ENCODE measurements at regions not wholly inside any gene's neighbourhood (a gene's known extent, or its start where the extent isn't known, plus 50 kb on each side); places are given as distances from the start of the nearest gene placed in this dataset.

DNA sequence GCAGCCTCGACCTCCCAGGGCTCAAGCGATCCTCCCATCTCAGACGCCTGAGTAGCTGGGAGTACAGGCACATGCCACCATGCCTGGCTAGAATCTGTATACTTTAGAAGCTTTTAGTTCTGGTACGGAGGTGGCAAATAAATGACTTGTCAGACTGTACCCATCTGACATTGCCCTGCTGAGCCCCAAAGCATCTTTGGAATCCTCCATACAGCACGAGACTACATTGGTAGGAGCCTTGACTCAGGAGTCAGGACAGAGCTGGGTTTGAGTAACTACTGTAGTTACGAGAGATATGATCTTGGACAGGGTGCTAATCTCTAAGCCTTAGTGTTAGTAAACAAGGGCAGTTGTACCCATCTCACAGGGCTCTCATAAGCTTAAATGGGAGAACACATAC lies 67.8 kb upstream of the NPHP3 start:
- Histone ChIP-seq H3K9me3 (ENCODE audit: control insufficient read depth, insufficient read depth, low read length) (no peaks in the 10 kb centered on the region), H3K27me3 (ENCODE audit: control insufficient read depth, insufficient read depth, low read length) (no peaks in the 10 kb centered on the region), H3K4me3 (ENCODE audit: low read depth, low read length) (no peak overlapping the region), H3K27ac (ENCODE audit: low read depth, low read length) (no peak overlapping the region)
- DNase-seq (ENCODE audit: low read depth, low spot score), result no peak
- TF ChIP-seq, protein P1, sequence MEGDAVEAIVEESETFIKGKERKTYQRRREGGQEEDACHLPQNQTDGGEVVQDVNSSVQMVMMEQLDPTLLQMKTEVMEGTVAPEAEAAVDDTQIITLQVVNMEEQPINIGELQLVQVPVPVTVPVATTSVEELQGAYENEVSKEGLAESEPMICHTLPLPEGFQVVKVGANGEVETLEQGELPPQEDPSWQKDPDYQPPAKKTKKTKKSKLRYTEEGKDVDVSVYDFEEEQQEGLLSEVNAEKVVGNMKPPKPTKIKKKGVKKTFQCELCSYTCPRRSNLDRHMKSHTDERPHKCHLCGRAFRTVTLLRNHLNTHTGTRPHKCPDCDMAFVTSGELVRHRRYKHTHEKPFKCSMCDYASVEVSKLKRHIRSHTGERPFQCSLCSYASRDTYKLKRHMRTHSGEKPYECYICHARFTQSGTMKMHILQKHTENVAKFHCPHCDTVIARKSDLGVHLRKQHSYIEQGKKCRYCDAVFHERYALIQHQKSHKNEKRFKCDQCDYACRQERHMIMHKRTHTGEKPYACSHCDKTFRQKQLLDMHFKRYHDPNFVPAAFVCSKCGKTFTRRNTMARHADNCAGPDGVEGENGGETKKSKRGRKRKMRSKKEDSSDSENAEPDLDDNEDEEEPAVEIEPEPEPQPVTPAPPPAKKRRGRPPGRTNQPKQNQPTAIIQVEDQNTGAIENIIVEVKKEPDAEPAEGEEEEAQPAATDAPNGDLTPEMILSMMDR (IDR thresholded peaks at IDR 0.05; ENCODE audit: low read depth, low read length), result no peak
- ChIA-PET POLR2A (no interaction called here), CTCF (interaction anchor here (1.2 kb wide), 1 partner anchor 63 kb away, joined by 3 read pairs; no protein-coding TSS in a partner anchor)

DNA sequence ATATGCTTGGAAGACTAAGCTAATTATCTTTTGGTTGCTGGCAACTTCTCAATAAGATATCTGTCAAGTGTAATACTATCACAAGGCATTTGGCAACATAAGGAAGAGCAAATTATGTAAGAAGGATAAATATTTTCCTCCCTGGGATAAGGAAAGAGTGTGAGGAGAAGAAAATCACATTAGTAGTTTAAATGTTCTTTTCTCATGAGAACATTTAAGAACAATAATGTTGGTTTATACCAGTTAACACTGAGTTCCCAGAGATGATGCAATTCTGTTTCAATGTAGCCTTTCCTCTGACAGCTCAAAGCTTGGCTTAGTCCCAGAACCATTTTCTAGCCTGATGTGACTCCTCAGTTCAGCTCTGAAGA lies 66.1 kb upstream of the NPHP3 start:
- ChIA-PET POLR2A (no interaction called here), CTCF (no interaction called here)
- no peak overlapping the region for H3K4me3 ChIP-seq (ENCODE audit: low read depth, low read length)
- no peak overlapping the region for H3K27ac ChIP-seq (ENCODE audit: low read depth, low read length)
- peak; percentile 21 for DNase-seq (ENCODE audit: low read depth, low spot score)
- H3K9me3 ChIP-seq (ENCODE audit: control insufficient read depth, insufficient read depth, low read length), result no peaks in the 10 kb centered on the region
- TF ChIP-seq, protein P1 (IDR thresholded peaks at IDR 0.05; ENCODE audit: low read depth, low read length), result no peak
- H3K27me3 ChIP-seq (ENCODE audit: control insufficient read depth, insufficient read depth, low read length), result no peaks in the 10 kb centered on the region

DNA sequence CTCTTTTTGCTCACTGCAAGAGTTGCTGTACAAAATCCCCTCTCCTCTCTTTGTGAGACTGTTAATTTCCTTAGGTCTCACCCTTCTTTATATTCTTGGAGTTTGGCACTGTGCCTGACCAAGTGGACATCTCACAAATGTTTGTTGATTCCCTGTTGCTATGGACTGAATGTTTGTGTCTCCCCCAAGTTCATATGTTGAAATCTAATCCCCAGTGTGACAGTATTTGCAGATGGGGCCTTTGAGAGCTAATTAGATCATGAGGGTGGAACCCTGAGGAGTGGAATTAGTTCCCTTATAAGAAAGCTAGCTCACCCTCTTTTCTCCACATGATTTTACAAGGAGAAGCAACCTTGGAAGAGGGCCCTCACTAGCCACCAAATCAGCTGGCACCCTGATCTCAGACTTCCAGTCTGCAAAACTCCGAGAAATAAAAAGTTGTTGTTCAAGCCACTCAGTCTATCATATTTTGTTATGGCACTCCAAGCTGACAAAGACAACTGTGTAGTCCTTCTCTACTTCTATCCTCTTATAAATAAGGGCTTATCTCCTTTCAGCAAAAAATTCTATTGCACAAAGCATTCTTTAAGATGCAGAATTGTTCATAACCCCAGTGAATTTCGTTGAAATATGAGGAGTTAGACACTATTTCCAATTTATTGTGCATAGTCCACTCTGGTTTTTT lies 65.5 kb upstream of the NPHP3 start:
- POLR2A ChIA-PET, result no interaction called here
- H3K4me3 ChIP-seq (ENCODE audit: low read depth, low read length), result no peak overlapping the region
- H3K9me3 ChIP-seq (ENCODE audit: control insufficient read depth, insufficient read depth, low read length), result no peaks in the 10 kb centered on the region
- H3K27me3 ChIP-seq (ENCODE audit: control insufficient read depth, insufficient read depth, low read length), result no peaks in the 10 kb centered on the region
- no peak overlapping the region for H3K27ac ChIP-seq (ENCODE audit: low read depth, low read length)
- TF ChIP-seq, protein P1 (IDR thresholded peaks at IDR 0.05; ENCODE audit: low read depth, low read length), result no peak
- CTCF ChIA-PET, result no interaction called here
- no peak for DNase-seq (ENCODE audit: low read depth, low spot score)

DNA sequence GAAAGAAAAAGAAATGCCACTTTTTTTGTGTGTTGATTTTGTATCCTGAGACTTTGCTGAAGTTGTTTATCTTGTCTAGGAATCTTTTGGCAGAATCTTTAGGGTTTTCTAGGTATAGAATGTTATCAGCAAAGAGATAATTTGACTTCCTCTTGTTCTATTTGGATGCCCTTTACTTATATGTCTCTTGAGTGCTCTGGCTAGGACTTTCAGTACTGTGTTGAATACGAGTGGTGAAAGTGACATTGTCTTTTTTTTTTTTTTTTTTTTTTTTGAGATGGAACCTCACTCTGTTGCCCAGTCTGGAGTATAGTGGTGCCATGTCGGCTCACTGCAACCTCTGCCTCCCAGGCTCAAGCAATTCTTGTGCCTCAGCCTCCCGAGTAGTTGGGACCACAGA lies 64.7 kb upstream of the NPHP3 start:
- POLR2A ChIA-PET, result no interaction called here
- H3K9me3 ChIP-seq (ENCODE audit: control insufficient read depth, insufficient read depth, low read length), result no peaks in the 10 kb centered on the region

DNA sequence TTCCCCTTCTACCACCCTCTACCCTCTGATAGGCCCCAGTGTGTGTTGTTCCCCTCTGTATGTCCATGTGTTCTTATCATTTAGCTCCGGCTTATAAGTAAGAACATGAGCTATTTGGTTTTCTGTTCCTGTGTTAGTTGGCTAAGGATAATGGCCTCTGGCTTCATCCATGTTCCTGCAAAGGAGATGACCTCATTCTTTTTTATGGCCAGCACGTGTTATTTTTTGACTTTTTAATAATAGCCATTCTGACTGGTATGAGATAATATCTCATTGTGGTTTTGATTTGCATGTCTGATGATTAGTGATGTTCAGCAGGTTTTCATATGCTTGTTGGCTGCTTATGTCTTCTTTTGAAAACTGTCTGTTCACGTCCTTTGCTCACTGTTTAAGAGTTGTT lies 63.1 kb upstream of the NPHP3 start:
- Histone ChIP-seq H3K9me3 (ENCODE audit: control insufficient read depth, insufficient read depth, low read length) (no peaks in the 10 kb centered on the region), H3K27ac (ENCODE audit: low read depth, low read length) (no peak overlapping the region), H3K4me3 (ENCODE audit: low read depth, low read length) (no peak overlapping the region), H3K27me3 (ENCODE audit: control insufficient read depth, insufficient read depth, low read length) (no peaks in the 10 kb centered on the region)
- no peak for DNase-seq (ENCODE audit: low read depth, low spot score)
- TF ChIP-seq, protein P1 (IDR thresholded peaks at IDR 0.05; ENCODE audit: low read depth, low read length), result no peak
- ChIA-PET CTCF (no interaction called here), POLR2A (no interaction called here)

More for the DNA sequence above, 64.7 kb upstream of the NPHP3 start:
- TF ChIP-seq, protein P1 (IDR thresholded peaks at IDR 0.05; ENCODE audit: low read depth, low read length), result no peak
- no peak for DNase-seq (ENCODE audit: low read depth, low spot score)
- Histone ChIP-seq H3K27ac (ENCODE audit: low read depth, low read length) (no peak overlapping the region), H3K27me3 (ENCODE audit: control insufficient read depth, insufficient read depth, low read length) (no peaks in the 10 kb centered on the region), H3K4me3 (ENCODE audit: low read depth, low read length) (no peak overlapping the region)
- CTCF ChIA-PET, result no interaction called here
